PC-9 (cell line): ENCODE measurements at regions not wholly inside any gene's neighbourhood (a gene's known extent, or its start where the extent isn't known, plus 50 kb on each side); places are given as distances from the start of the nearest gene placed in this dataset.

Experiments used
- EZH2 ChIP-seq: fragments of 200-600 bp; sonication (generic); IDR thresholded peaks from 2 replicates; pipeline ENCODE4 v1.8.0; 2017; ENCODE audit warnings: antibody characterized with exemption, low read depth
- TF ChIP-seq, protein P1 (sequence below): fragments of 200-600 bp; sonication (generic); conservative IDR thresholded peaks from 2 replicates; pipeline ENCODE4 v1.6.1; 2017; ENCODE audit warnings: mixed run types, antibody characterized with exemption, mild to moderate bottlenecking, moderate library complexity

GRCh38 chr7:42805601-42806000, 106.3 kb downstream of the C7orf25 start:
- TF ChIP-seq, protein P1, sequence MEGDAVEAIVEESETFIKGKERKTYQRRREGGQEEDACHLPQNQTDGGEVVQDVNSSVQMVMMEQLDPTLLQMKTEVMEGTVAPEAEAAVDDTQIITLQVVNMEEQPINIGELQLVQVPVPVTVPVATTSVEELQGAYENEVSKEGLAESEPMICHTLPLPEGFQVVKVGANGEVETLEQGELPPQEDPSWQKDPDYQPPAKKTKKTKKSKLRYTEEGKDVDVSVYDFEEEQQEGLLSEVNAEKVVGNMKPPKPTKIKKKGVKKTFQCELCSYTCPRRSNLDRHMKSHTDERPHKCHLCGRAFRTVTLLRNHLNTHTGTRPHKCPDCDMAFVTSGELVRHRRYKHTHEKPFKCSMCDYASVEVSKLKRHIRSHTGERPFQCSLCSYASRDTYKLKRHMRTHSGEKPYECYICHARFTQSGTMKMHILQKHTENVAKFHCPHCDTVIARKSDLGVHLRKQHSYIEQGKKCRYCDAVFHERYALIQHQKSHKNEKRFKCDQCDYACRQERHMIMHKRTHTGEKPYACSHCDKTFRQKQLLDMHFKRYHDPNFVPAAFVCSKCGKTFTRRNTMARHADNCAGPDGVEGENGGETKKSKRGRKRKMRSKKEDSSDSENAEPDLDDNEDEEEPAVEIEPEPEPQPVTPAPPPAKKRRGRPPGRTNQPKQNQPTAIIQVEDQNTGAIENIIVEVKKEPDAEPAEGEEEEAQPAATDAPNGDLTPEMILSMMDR: no peak
- no peak for TF ChIP-seq EZH2
